Body of pancreas (tissue), 4 donors: ENCODE measurements at regions not wholly inside any gene's neighbourhood (a gene's known extent, or its start where the extent isn't known, plus 50 kb on each side); places are given as distances from the start of the nearest gene placed in this dataset.

Experiments
- ATAC-seq: fragments of 150-250 bp; one replicate; pipeline ENCODE4 v1.9.1; 2016
- DNase-seq, 4 donors: peaks; one replicate each; pipeline ENCODE4 v3.0.0-alpha.2; 2019
- H3K27ac ChIP-seq, 4 donors: fragments of 200-600 bp; sonication (generic); 1 replicate in 3 of 4; 2 replicates in 1 of 4; pipeline versions ENCODE4 v1.5.1 to v1.6.1; 2016 to 2019; ENCODE audit warnings: mild to moderate bottlenecking in 1 of 4, mixed read lengths in 1 of 4, moderate library complexity in 1 of 4
- H3K27me3 ChIP-seq, 2 donors: fragments of 200-600 bp; sonication (generic); one replicate each; pipeline ENCODE4 v1.6.0; 2016; ENCODE audit warnings: mild to moderate bottlenecking in 1 of 2
- H3K36me3 ChIP-seq, 2 donors: fragments of 200-600 bp; sonication (generic); replicated peaks in 1 of 2; 2 replicates each; pipeline ENCODE4 v1.5.1; 2016; ENCODE audit warnings: low read depth in 2 of 2; ENCODE audit not compliant: insufficient read depth in 1 of 2
- H3K4me1 ChIP-seq: fragments of 200-600 bp; sonication (generic); one replicate; pipeline ENCODE4 v1.6.0; 2016
- H3K4me3 ChIP-seq, 2 donors: fragments of 200-600 bp; sonication (generic); 1 replicate in 1 of 2; 2 replicates in 1 of 2; pipeline ENCODE4 v1.5.1; 2016 to 2019
- H3K9me3 ChIP-seq, 3 donors: fragments of 200-600 bp; sonication (generic); 1 replicate in 2 of 3; 2 replicates in 1 of 3; pipeline ENCODE4 v1.5.1; 2016
- POLR2A ChIP-seq, 3 donors: fragments of 450-650 bp; IDR thresholded peaks; one replicate each; pipeline ENCODE4 v1.6.1; 2016; ENCODE audit warnings: antibody characterized with exemption in 3 of 3, mild to moderate bottlenecking in 2 of 3
- WGBS, 2 donors: methylation state at CpG; one replicate each; pipeline ENCODE4 v1.1.5; 2017; 5-methylcytosine and 5-hydroxymethylcytosine counted together
- intact Hi-C: fragments of 100-400 bp; cut with DNase I; formaldehyde crosslinking; loops from one replicate; pipeline ENCODE4 v1.15.1; 2023
- TF ChIP-seq, protein P1 (sequence below), 7 experiments: fragments of 450-650 bp in 4 of 7; fragments of 200-600 bp in 3 of 7; sonication (generic) in 3 of 7; IDR thresholded peaks; one replicate each; pipeline ENCODE4 v1.5.1; 2016 to 2019; ENCODE audit warnings: antibody characterized with exemption in 7 of 7

DNA sequence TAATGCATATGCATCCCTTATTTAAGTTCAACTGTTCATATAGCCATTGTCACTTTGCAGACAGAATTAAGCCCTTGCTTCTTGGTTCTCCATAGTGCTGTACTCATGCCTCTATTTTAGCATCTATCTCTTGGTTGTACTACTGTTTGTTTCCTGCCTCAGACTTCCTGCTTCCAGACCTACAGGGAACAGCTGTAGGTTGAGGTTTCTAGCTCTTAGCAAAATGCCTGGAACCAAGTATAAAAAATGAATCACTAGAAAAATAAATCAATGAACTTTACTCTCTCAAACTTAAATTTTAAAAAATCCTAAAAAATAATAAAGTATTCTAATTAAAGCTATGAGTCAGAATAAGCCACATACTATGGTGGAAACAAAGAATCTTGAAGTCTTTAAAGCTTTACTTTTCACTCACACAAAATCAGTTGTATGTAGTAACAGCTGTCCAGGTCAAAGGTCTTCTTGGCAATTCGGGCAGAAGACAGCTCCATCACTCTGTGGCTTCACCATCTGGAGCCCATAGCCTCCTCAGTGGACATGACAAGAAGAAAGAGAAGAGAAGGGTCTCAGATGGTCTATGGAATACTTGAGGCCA is 1228.1 kb upstream of the GYPC start:
- H3K36me3 ChIP-seq: no peaks in the 10 kb centered on the region
- no peak overlapping the region for H3K4me3 ChIP-seq
- no peaks in the 10 kb centered on the region for H3K27me3 ChIP-seq
- no peak overlapping the region for H3K27ac ChIP-seq
- ATAC-seq (no peak), DNase-seq (no peak)
- 19 to 27% methylated on average over 1 of the region's 1 CpG for WGBS, 2 donors
- TF ChIP-seq POLR2A (IDR thresholded peaks at IDR 0.05): no peak
- TF ChIP-seq, protein P1, sequence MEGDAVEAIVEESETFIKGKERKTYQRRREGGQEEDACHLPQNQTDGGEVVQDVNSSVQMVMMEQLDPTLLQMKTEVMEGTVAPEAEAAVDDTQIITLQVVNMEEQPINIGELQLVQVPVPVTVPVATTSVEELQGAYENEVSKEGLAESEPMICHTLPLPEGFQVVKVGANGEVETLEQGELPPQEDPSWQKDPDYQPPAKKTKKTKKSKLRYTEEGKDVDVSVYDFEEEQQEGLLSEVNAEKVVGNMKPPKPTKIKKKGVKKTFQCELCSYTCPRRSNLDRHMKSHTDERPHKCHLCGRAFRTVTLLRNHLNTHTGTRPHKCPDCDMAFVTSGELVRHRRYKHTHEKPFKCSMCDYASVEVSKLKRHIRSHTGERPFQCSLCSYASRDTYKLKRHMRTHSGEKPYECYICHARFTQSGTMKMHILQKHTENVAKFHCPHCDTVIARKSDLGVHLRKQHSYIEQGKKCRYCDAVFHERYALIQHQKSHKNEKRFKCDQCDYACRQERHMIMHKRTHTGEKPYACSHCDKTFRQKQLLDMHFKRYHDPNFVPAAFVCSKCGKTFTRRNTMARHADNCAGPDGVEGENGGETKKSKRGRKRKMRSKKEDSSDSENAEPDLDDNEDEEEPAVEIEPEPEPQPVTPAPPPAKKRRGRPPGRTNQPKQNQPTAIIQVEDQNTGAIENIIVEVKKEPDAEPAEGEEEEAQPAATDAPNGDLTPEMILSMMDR (IDR thresholded peaks at IDR 0.05): no peak
- intact Hi-C loops: no loop called here
- no peaks in the 10 kb centered on the region for H3K9me3 ChIP-seq
- no peaks in the 10 kb centered on the region for H3K4me1 ChIP-seq

DNA sequence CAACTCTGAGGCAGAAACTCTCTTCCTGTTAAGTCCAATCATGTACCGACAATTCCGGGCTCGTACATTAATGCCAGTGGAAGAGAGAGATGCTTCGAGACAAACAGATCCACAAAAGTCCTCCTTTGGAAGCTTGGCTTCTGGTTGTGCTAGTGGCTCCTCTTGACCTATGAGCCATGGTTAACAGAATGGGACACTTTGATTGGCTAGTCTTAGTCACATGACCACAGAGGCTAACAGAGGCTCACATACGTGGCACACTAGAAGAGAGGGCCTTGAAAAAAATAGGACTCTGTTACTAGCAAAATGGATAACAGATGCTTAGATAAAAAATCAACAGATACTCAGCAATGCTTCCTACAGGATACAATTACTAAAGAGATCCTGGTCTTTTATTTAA is 1211.9 kb upstream of the GYPC start:
- no peak for DNase-seq

DNA sequence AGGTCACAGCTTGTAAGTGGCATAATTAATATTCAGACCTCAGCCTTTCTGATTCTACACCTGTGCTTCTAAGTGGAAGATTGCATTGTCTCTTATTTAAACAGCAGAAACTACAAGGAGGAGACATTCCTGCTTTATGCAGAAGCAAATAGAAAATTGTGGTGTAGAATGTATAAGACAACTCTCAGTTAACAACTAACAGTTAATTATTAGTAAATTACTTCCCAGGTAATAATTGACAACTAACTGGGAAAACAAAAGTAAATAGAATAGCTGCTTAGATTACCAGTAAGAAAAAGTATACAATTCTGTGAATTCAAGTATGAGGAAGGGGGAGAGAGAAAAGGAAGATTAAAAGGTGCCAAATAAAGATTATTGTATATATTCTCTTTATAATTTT is 1210.5 kb upstream of the GYPC start:
- no peak overlapping the region for H3K4me3 ChIP-seq

More for the DNA sequence above, 1211.9 kb upstream of the GYPC start:
- Histone ChIP-seq H3K36me3 (no peaks in the 10 kb centered on the region), H3K9me3 (no peaks in the 10 kb centered on the region), H3K27me3 (no peaks in the 10 kb centered on the region), H3K27ac (no peak overlapping the region), H3K4me3 (no peak overlapping the region), H3K4me1 (no peaks in the 10 kb centered on the region)
- TF ChIP-seq, protein P1 (IDR thresholded peaks at IDR 0.05): no peak
- TF ChIP-seq POLR2A (IDR thresholded peaks at IDR 0.05): no peak
- WGBS, 2 donors: 65 to 67% methylated on average over 5 of the region's 5 CpGs
- no peak for ATAC-seq
- intact Hi-C loops: no loop called here

DNA sequence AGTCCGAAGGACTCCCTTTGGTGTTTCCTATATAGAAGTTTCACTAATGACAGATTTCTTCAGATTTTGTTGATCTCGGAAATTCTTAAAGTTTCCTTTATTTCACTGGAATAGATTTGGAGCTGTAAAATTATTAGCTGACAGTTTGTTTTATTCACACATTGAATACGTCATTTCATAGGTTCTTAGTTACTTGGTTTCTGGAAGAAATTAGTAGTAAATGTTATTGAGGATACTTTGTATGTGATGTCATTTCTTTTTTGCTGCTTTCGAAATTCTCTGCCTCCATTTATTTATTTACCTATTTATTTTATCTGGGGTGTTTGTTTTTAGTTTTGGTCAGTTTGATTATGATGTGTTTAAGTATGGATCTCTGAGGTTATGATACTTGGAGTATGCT is 1205.9 kb upstream of the GYPC start:
- no peak for DNase-seq
- no peak for ATAC-seq
- no peaks in the 10 kb centered on the region for H3K4me1 ChIP-seq
- WGBS, 2 donors: 56 to 68% methylated on average over 4 of the region's 4 CpGs
- TF ChIP-seq, protein P1 (IDR thresholded peaks at IDR 0.05): no peak
- TF ChIP-seq POLR2A (IDR thresholded peaks at IDR 0.05): no peak
- no peak overlapping the region for H3K27ac ChIP-seq
- no peak overlapping the region for H3K4me3 ChIP-seq
- H3K27me3 ChIP-seq: no peaks in the 10 kb centered on the region
- H3K36me3 ChIP-seq: no peaks in the 10 kb centered on the region
- intact Hi-C loops: no loop called here
- no peaks in the 10 kb centered on the region for H3K9me3 ChIP-seq

More for the DNA sequence above, 1210.5 kb upstream of the GYPC start:
- no peak overlapping the region for H3K27ac ChIP-seq
- H3K27me3 ChIP-seq: no peaks in the 10 kb centered on the region
- DNase-seq: no peak
- TF ChIP-seq, protein P1 (IDR thresholded peaks at IDR 0.05): no peak
- no peak for TF ChIP-seq POLR2A (IDR thresholded peaks at IDR 0.05)
- intact Hi-C loops: no loop called here
- H3K4me1 ChIP-seq: no peaks in the 10 kb centered on the region
- no peaks in the 10 kb centered on the region for H3K9me3 ChIP-seq
- no peak for ATAC-seq
- H3K36me3 ChIP-seq: no peaks in the 10 kb centered on the region

DNA sequence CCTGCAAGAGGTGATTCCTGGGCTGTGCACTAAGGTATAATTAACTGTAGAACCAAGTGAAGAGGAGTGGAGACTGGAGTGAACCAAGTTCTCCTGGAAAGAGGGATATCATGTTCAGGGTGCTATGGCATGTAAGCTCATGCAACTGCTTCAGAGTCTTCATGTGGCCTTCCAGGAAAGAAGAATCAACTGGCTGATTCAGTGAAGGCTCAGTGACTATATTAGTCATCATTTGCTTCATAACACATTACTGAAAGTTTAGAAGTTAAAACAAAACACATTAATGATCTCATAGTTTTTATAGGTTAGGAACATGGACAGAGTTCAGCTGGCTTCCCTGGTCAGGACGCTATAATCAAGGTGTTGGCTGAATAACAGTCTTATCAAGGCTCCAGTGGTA is 1200.8 kb upstream of the GYPC start:
- no peak overlapping the region for H3K4me3 ChIP-seq
- DNase-seq (no peak), ATAC-seq (no peak)
- no peak for TF ChIP-seq POLR2A (IDR thresholded peaks at IDR 0.05)
- TF ChIP-seq, protein P1 (IDR thresholded peaks at IDR 0.05): no peak
- no peaks in the 10 kb centered on the region for H3K27me3 ChIP-seq
- H3K27ac ChIP-seq: no peak overlapping the region
- intact Hi-C loops: no loop called here
- 52 to 67% methylated on average over 1 of the region's 1 CpG for WGBS, 2 donors
- H3K36me3 ChIP-seq: no peaks in the 10 kb centered on the region
- H3K9me3 ChIP-seq: no peaks in the 10 kb centered on the region
- H3K4me1 ChIP-seq: no peaks in the 10 kb centered on the region
